ENCODE measurements at regions not wholly inside any gene's neighbourhood (a gene's known extent, or its start where the extent isn't known, plus 50 kb on each side); places are given as distances from the start of the nearest gene placed in this dataset.

DNA sequence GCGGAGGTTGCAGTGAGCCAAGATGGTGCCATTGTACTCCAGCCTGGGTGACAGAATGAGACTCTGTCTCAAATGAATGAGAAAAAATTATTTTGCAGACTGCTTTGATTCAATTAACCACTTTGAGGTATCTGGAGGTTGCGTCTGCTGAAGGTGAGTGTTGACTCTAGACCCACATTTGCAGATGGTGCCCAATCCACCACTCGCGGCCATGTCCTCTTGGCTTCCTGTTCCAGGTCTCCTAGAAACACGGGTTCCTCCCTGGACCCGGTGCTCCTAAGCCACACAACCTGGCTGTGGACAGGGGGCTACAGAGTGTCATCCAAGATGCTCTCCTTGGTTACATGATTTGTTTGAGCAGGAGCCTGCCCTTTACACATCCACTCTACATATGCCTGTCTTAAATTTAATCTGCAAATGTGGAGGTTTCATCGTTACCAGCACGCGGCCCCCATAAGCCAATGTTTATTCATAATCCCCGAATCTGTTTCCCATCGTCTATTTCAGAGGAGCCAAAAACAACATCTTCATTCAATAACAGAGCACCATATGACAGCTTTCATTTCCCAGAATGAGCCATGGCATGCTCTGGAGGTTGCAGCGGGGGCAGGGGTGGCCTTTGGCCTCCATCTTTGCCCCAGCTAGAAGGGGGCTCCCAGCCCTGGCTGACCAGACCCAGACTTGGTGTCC lies 377.2 kb downstream of the CTTN start:
- Histone ChIP-seq H3K4me3 (replicated peaks in 1 of 3; ENCODE audit: insufficient read depth in 1 of 3, low read depth in 2 of 3, low read length in 3 of 3) (no peak overlapping the region), H3K79me2 (ENCODE audit: insufficient read depth, low read length) (no peaks in the 10 kb centered on the region), H3K27me3 (ENCODE audit: control insufficient read depth in 1 of 2, insufficient read depth in 2 of 2, low read length in 2 of 2) (no peaks in the 10 kb centered on the region), H2AFZ (ENCODE audit: low read length) (no peak overlapping the region), H3K9me3 (ENCODE audit: low read length) (no peaks in the 10 kb centered on the region), H3K9ac (ENCODE audit: insufficient read depth, low read depth, low read length) (no peak overlapping the region), H3K4me1 (ENCODE audit: insufficient read depth, low read length) (peaks cover 20% of the 10 kb centered on the region), H3K27ac (ENCODE audit: extremely low read length, insufficient read depth, low read length) (no peak overlapping the region), H3K4me2 (ENCODE audit: low read depth, low read length) (no peak overlapping the region), H3K36me3 (replicated peaks in 1 of 2; ENCODE audit: control insufficient read depth in 1 of 2, insufficient read depth in 2 of 2, low read length in 2 of 2) (peaks cover 0 to 7% of the 10 kb centered on the region in 2 experiments; a peak in 3 of 5 replicates), H4K20me1 (ENCODE audit: insufficient read depth, low read length) (peaks cover 13% of the 10 kb centered on the region)
- TF ChIP-seq ZNF841 (CRISPR knock-in tag; IDR thresholded peaks at IDR 0.05; ENCODE audit: borderline replicate concordance) (no peak), ZNF75D (CRISPR knock-in tag; IDR thresholded peaks at IDR 0.05; ENCODE audit: borderline replicate concordance) (no peak), EP300 (IDR thresholded peaks at IDR 0.05; ENCODE audit: low read depth in 2 of 2, low read length in 2 of 2) (no peak), EP300 (CRISPR knock-in tag; IDR thresholded peaks at IDR 0.05; ENCODE audit: borderline replicate concordance) (no peak), ZNF891 (CRISPR knock-in tag; IDR thresholded peaks at IDR 0.05) (no peak), ZNF839 (CRISPR knock-in tag; IDR thresholded peaks at IDR 0.05; ENCODE audit: borderline replicate concordance) (no peak), RAD21 (CRISPR knock-in tag; IDR thresholded peaks at IDR 0.05) (no peak), ATF4 (CRISPR knock-in tag; IDR thresholded peaks at IDR 0.05) (no peak), ZFP82 (CRISPR knock-in tag; IDR thresholded peaks at IDR 0.05; ENCODE audit: borderline replicate concordance) (no peak), PHB2 (IDR thresholded peaks at IDR 0.05; ENCODE audit: partially characterized antibody) (no peak), ZNF337 (CRISPR knock-in tag; IDR thresholded peaks at IDR 0.05; ENCODE audit: borderline replicate concordance, low read depth) (no peak)
- TF ChIP-seq, protein P1, sequence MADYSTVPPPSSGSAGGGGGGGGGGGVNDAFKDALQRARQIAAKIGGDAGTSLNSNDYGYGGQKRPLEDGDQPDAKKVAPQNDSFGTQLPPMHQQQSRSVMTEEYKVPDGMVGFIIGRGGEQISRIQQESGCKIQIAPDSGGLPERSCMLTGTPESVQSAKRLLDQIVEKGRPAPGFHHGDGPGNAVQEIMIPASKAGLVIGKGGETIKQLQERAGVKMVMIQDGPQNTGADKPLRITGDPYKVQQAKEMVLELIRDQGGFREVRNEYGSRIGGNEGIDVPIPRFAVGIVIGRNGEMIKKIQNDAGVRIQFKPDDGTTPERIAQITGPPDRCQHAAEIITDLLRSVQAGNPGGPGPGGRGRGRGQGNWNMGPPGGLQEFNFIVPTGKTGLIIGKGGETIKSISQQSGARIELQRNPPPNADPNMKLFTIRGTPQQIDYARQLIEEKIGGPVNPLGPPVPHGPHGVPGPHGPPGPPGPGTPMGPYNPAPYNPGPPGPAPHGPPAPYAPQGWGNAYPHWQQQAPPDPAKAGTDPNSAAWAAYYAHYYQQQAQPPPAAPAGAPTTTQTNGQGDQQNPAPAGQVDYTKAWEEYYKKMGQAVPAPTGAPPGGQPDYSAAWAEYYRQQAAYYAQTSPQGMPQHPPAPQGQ (CRISPR knock-in tag; IDR thresholded peaks at IDR 0.05; ENCODE audit: borderline replicate concordance) = no peak
- TF ChIP-seq, protein P2, sequence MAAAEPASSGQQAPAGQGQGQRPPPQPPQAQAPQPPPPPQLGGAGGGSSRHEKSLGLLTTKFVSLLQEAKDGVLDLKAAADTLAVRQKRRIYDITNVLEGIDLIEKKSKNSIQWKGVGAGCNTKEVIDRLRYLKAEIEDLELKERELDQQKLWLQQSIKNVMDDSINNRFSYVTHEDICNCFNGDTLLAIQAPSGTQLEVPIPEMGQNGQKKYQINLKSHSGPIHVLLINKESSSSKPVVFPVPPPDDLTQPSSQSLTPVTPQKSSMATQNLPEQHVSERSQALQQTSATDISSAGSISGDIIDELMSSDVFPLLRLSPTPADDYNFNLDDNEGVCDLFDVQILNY (CRISPR knock-in tag; conservative IDR thresholded peaks at IDR 0.05) = no peak
- in situ Hi-C loops (cut with HindIII; ENCODE audit: extremely low pct_ligation_motif_present, low pct_unique_long_range_greater_than_20kb) = no loop called here
- ChIA-PET POLR2A (no interaction called here), CTCF (ENCODE audit: low intra/inter-chr PET ratio, low total read pairs) (no interaction called here)
- DNase-seq (ENCODE audit: low spot score) = no peak
- WGBS (ENCODE audit: low lambda C conversion rate) = 97% methylated on average over 12 of the region's 12 CpGs
- no peak for ATAC-seq
- no TSS peak for BruUV-seq (replicated peaks)
- no peak for FAIRE-seq
- intact Hi-C loops (cut with micrococcal nuclease; ENCODE audit: unreplicated experiment) = no loop called here
